CD14-positive monocyte (primary cell): ENCODE measurements at regions not wholly inside any gene's neighbourhood (a gene's known extent, or its start where the extent isn't known, plus 50 kb on each side); places are given as distances from the start of the nearest gene placed in this dataset.

Experiments used
- DNase-seq, 3 donors: peaks; one replicate each; pipeline ENCODE4 v3.0.0-alpha.2; 2011 to 2022
- H2AFZ ChIP-seq: 2 replicates; pipeline ENCODE4 v1.6.0; 2012; ENCODE audit warnings: mild to moderate bottlenecking, low read depth, low read length, inconsistent platforms; ENCODE audit not compliant: insufficient read depth, poor library complexity, severe bottlenecking
- H3K27ac ChIP-seq, 2 donors: 1 replicate in 1 of 2; 2 replicates in 1 of 2; pipeline ENCODE4 v1.5.1; 2012 to 2013; ENCODE audit warnings: low read length in 2 of 2, control low read depth in 1 of 2, inconsistent platforms in 1 of 2, low read depth in 1 of 2, mild to moderate bottlenecking in 1 of 2
- H3K27me3 ChIP-seq, 2 donors: one replicate each; pipeline versions ENCODE4 v1.6.0 to v1.6.1; 2011 to 2013; ENCODE audit warnings: low read length in 2 of 2; ENCODE audit not compliant: control insufficient read depth in 2 of 2, insufficient read depth in 2 of 2
- H3K36me3 ChIP-seq, 2 donors: replicated peaks in 1 of 2; 1 replicate in 1 of 2; 2 replicates in 1 of 2; pipeline versions ENCODE4 v1.5.1 to v1.6.1; 2012 to 2013; ENCODE audit warnings: low read length in 2 of 2, control low read depth in 1 of 2, inconsistent platforms in 1 of 2, mild to moderate bottlenecking in 1 of 2; ENCODE audit not compliant: insufficient read depth in 2 of 2, control insufficient read depth in 1 of 2
- H3K4me1 ChIP-seq, 2 donors: 1 replicate in 1 of 2; 2 replicates in 1 of 2; pipeline versions ENCODE4 v1.5.1 to v1.6.1; 2012 to 2013; ENCODE audit warnings: low read length in 2 of 2, control low read depth in 1 of 2, inconsistent platforms in 1 of 2, mild to moderate bottlenecking in 1 of 2, moderate library complexity in 1 of 2; ENCODE audit not compliant: insufficient read depth in 2 of 2, control insufficient read depth in 1 of 2
- H3K4me2 ChIP-seq: replicated peaks from 2 replicates; pipeline ENCODE3; 2012; ENCODE audit warnings: low read length, moderate library complexity, mild to moderate bottlenecking; ENCODE audit not compliant: poor library complexity, severe bottlenecking; ENCODE audit errors: extremely low read depth
- H3K4me3 ChIP-seq, 3 experiments: fragments of 200-600 bp in 1 of 3; sonication (generic) in 1 of 3; replicated peaks in 1 of 3; 1 replicate in 2 of 3; 2 replicates in 1 of 3; pipeline ENCODE4 v1.5.1; 2011 to 2013; ENCODE audit warnings: low read length in 3 of 3, mild to moderate bottlenecking in 3 of 3, control low read depth in 2 of 3, low read depth in 2 of 3, inconsistent platforms in 1 of 3, moderate library complexity in 1 of 3
- H3K79me2 ChIP-seq: 2 replicates; pipeline ENCODE4 v1.6.0; 2012; ENCODE audit warnings: mild to moderate bottlenecking, control low read depth, inconsistent platforms, low read length, moderate library complexity; ENCODE audit not compliant: insufficient read depth
- H3K9ac ChIP-seq: 2 replicates; pipeline ENCODE4 v1.6.0; 2017; ENCODE audit warnings: low read length, mild to moderate bottlenecking; ENCODE audit not compliant: insufficient read depth, poor library complexity, severe bottlenecking
- H3K9me3 ChIP-seq, 2 donors: replicated peaks in 1 of 2; 1 replicate in 1 of 2; 2 replicates in 1 of 2; pipeline versions ENCODE4 v1.5.1 to v1.6.1; 2012 to 2013; ENCODE audit warnings: low read length in 2 of 2, control low read depth in 1 of 2; ENCODE audit not compliant: control insufficient read depth in 1 of 2, insufficient read depth in 1 of 2
- H4K20me1 ChIP-seq: 2 replicates; pipeline ENCODE4 v1.6.0; 2012; ENCODE audit warnings: mild to moderate bottlenecking, low read length, control low read depth, moderate library complexity; ENCODE audit not compliant: insufficient read depth
- H3K27ac Mint-ChIP-seq, 7 donors: one replicate each; pipeline ENCODE4 v1.8.0; 2020; ENCODE audit warnings: mild to moderate bottlenecking in 7 of 7, mixed read lengths in 7 of 7, moderate library complexity in 6 of 7, inconsistent platforms in 2 of 7
- H3K27me3 Mint-ChIP-seq, 3 donors: one replicate each; pipeline ENCODE4 v1.8.0; 2021 to 2022; ENCODE audit warnings: low read depth in 3 of 3, mild to moderate bottlenecking in 3 of 3, mixed read lengths in 3 of 3, moderate library complexity in 3 of 3, inconsistent platforms in 1 of 3
- H3K36me3 Mint-ChIP-seq, 2 donors: one replicate each; pipeline ENCODE4 v1.8.0; 2020; ENCODE audit warnings: mixed read lengths in 2 of 2, inconsistent platforms in 1 of 2, mild to moderate bottlenecking in 1 of 2
- H3K4me1 Mint-ChIP-seq: one replicate; pipeline ENCODE4 v1.8.0; 2020; ENCODE audit warnings: mild to moderate bottlenecking, mixed read lengths
- H3K4me3 Mint-ChIP-seq, 2 donors: one replicate each; pipeline ENCODE4 v1.8.0; 2020; ENCODE audit warnings: mild to moderate bottlenecking in 2 of 2, mixed read lengths in 2 of 2, moderate library complexity in 1 of 2
- H3K9me3 Mint-ChIP-seq, 7 donors: one replicate each; pipeline ENCODE4 v1.8.0; 2020 to 2022; ENCODE audit warnings: mixed read lengths in 7 of 7, mild to moderate bottlenecking in 6 of 7, moderate library complexity in 6 of 7, inconsistent platforms in 2 of 7
- WGBS: methylation state at CpG from one replicate; pipeline ENCODE4 v1.1.5; 2013; ENCODE audit warnings: missing lambda C conversion rate; ENCODE audit not compliant: insufficient coverage; 5-methylcytosine and 5-hydroxymethylcytosine counted together
- intact Hi-C, 2 donors: fragments of 100-400 bp; cut with micrococcal nuclease; formaldehyde crosslinking; loops; one replicate each; pipeline versions ENCODE4 v1.15.0 to v1.15.1; 2023
- TF ChIP-seq, protein P1 (sequence below): fragments of 200-600 bp; IDR thresholded peaks from one replicate; pipeline ENCODE4 v1.8.0; 2022; ENCODE audit warnings: antibody characterized with exemption, mild to moderate bottlenecking

GRCh38 chr14:71322655-71323250 lies 415.5 kb downstream of the PCNX1 start:
- Histone ChIP-seq H4K20me1 (peaks cover 21% of the 10 kb centered on the region), H3K79me2 (peaks cover 69% of the 10 kb centered on the region), H3K4me3 (peak overlapping the region; percentile 81 to 96 (median 84)), H3K27me3 (no peaks in the 10 kb centered on the region), H3K4me1 (peaks cover 55 to 58% of the 10 kb centered on the region in 2 donors), H3K36me3 (no peaks in the 10 kb centered on the region), H3K9ac (no peak overlapping the region), H3K27ac (peak overlapping the region in 1 of 2 donors; percentile 59), H3K9me3 (no peaks in the 10 kb centered on the region), H2AFZ (no peak overlapping the region), H3K4me2 (peak overlapping the region; percentile 78)
- H3K4me1 Mint-ChIP-seq: peaks cover 53% of the 10 kb centered on the region
- no peaks in the 10 kb centered on the region for H3K9me3 Mint-ChIP-seq
- peak; percentile 39 to 52 (median 47) for DNase-seq
- 100% methylated on average over 1 of the region's 2 CpGs for WGBS
- intact Hi-C loops: loop anchor here (5.0 to 10.0 kb wide), 4 partner anchors 35 to 178 kb away; no protein-coding TSS in a partner anchor
- peak overlapping the region; percentile 21 to 95 (median 79) for H3K27ac Mint-ChIP-seq
- H3K27me3 Mint-ChIP-seq: peaks cover 0 to 3% (median 0%) of the 10 kb centered on the region in 3 donors
- peak overlapping the region; percentile 97 for H3K4me3 Mint-ChIP-seq
- TF ChIP-seq, protein P1, sequence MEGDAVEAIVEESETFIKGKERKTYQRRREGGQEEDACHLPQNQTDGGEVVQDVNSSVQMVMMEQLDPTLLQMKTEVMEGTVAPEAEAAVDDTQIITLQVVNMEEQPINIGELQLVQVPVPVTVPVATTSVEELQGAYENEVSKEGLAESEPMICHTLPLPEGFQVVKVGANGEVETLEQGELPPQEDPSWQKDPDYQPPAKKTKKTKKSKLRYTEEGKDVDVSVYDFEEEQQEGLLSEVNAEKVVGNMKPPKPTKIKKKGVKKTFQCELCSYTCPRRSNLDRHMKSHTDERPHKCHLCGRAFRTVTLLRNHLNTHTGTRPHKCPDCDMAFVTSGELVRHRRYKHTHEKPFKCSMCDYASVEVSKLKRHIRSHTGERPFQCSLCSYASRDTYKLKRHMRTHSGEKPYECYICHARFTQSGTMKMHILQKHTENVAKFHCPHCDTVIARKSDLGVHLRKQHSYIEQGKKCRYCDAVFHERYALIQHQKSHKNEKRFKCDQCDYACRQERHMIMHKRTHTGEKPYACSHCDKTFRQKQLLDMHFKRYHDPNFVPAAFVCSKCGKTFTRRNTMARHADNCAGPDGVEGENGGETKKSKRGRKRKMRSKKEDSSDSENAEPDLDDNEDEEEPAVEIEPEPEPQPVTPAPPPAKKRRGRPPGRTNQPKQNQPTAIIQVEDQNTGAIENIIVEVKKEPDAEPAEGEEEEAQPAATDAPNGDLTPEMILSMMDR: peak; percentile 75
- peaks cover 17 to 29% of the 10 kb centered on the region in 2 donors for H3K36me3 Mint-ChIP-seq

GRCh38 chr14:71324767-71325272 lies 417.6 kb downstream of the PCNX1 start:
- H3K27ac ChIP-seq: peak overlapping the region in 1 of 2 donors; percentile 64
- DNase-seq: peak; percentile 65 to 96 (median 82)

More at GRCh38 chr14:71324767-71325272, 417.6 kb downstream of the PCNX1 start:
- Mint-ChIP-seq H3K36me3 (peaks cover 21 to 32% of the 10 kb centered on the region in 2 donors), H3K9me3 (peaks cover 0 to 2% (median 0%) of the 10 kb centered on the region in 7 donors), H3K4me1 (peaks cover 64% of the 10 kb centered on the region), H3K27me3 (peaks cover 0 to 3% (median 0%) of the 10 kb centered on the region in 3 donors), H3K4me3 (peak overlapping the region; percentile 61 to 72), H3K27ac (peak overlapping the region; percentile 84 to 92 (median 89))
- Histone ChIP-seq H3K79me2 (peaks cover 89% of the 10 kb centered on the region), H3K9me3 (no peaks in the 10 kb centered on the region), H3K27me3 (no peaks in the 10 kb centered on the region), H3K9ac (no peak overlapping the region), H3K4me3 (peak overlapping the region in 2 of 3 experiments; percentile 26 to 96), H3K36me3 (no peaks in the 10 kb centered on the region), H2AFZ (no peak overlapping the region), H3K4me1 (peaks cover 58 to 66% of the 10 kb centered on the region in 2 donors), H3K4me2 (peak overlapping the region; percentile 78), H4K20me1 (peaks cover 21% of the 10 kb centered on the region)
- TF ChIP-seq, protein P1: no peak
- WGBS: 0% methylated on average over 1 of the region's 6 CpGs
- intact Hi-C loops: loop anchor here (5.0 to 10.0 kb wide), 4 partner anchors 32 to 180 kb away; no protein-coding TSS in a partner anchor
